Esophagus muscularis mucosa (tissue), 4 donors: ENCODE measurements at regions not wholly inside any gene's neighbourhood (a gene's known extent, or its start where the extent isn't known, plus 50 kb on each side); places are given as distances from the start of the nearest gene placed in this dataset.

Source experiments
- EP300 ChIP-seq: sonication (generic); formaldehyde crosslinking; IDR thresholded peaks from one replicate; pipeline ENCODE4 v1.6.1; 2017; ENCODE audit warnings: antibody characterized with exemption
- POLR2A ChIP-seq: fragments of 450-650 bp; IDR thresholded peaks from one replicate; pipeline ENCODE4 v1.6.1; 2017; ENCODE audit warnings: antibody characterized with exemption, moderate library complexity, mild to moderate bottlenecking, low read depth
- POLR2AphosphoS5 ChIP-seq, 2 donors: sonication (generic); formaldehyde crosslinking; IDR thresholded peaks; one replicate each; pipeline ENCODE4 v1.6.1; 2017; ENCODE audit warnings: antibody characterized with exemption in 2 of 2
- TF ChIP-seq, protein P1 (sequence below), 3 experiments: fragments of 200-600 bp in 2 of 3; fragments of 450-650 bp in 1 of 3; sonication (generic) in 2 of 3; IDR thresholded peaks; one replicate each; pipeline ENCODE4 v1.5.1; 2017 to 2019; ENCODE audit warnings: antibody characterized with exemption in 3 of 3, mild to moderate bottlenecking in 2 of 3, moderate library complexity in 1 of 3

DNA sequence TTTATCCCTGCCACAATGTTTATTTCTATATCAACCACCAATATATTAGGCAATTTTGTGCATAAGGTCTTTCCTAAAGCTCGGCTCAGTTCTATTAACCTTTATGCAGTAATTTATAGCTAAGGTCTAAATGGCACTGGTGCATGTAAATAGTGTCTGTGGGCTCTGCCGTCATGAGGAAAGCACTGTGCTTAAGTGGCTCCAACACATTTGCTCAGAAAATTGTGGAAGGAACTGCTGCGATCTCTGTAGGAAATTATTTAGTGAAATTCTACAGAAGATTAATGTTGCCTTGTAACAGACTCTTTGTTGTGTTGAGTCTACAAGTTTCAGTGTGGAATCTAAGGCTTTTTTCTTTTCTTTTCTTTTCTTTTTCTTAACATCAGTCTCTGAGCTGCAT is 54.0 kb upstream of the EGLN3 start:
- TF ChIP-seq POLR2A (no peak), POLR2AphosphoS5 (IDR thresholded peaks at IDR 0.05) (no peak), EP300 (no peak)
- TF ChIP-seq, protein P1, sequence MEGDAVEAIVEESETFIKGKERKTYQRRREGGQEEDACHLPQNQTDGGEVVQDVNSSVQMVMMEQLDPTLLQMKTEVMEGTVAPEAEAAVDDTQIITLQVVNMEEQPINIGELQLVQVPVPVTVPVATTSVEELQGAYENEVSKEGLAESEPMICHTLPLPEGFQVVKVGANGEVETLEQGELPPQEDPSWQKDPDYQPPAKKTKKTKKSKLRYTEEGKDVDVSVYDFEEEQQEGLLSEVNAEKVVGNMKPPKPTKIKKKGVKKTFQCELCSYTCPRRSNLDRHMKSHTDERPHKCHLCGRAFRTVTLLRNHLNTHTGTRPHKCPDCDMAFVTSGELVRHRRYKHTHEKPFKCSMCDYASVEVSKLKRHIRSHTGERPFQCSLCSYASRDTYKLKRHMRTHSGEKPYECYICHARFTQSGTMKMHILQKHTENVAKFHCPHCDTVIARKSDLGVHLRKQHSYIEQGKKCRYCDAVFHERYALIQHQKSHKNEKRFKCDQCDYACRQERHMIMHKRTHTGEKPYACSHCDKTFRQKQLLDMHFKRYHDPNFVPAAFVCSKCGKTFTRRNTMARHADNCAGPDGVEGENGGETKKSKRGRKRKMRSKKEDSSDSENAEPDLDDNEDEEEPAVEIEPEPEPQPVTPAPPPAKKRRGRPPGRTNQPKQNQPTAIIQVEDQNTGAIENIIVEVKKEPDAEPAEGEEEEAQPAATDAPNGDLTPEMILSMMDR (IDR thresholded peaks at IDR 0.05): no peak
